SKM-1 (cell line): ENCODE measurements at regions not wholly inside any gene's neighbourhood (a gene's known extent, or its start where the extent isn't known, plus 50 kb on each side); places are given as distances from the start of the nearest gene placed in this dataset.
"Not testable (repeated sequence)": the region's sequence is repeated elsewhere in the genome, so short reads cannot be mapped to it uniquely, and the experiment has no call there.

Source experiments
- DNase-seq: peaks from one replicate; lab custom pipeline; 2025; ENCODE audit not compliant: unreplicated experiment; lab: John Stamatoyannopoulos, UW

- no peak for DNase-seq
Measured at GRCh38 chr6:11386726-11387125, 150.8 kb upstream of the TMEM170B start.

GRCh38 chr6:11386323-11386722 lies 151.2 kb upstream of the TMEM170B start:
- no peak for DNase-seq

GRCh38 chr6:11384531-11385309 lies 152.3 kb upstream of the NEDD9 start:
- DNase-seq, result no peak

GRCh38 chr6:11381801-11382513 lies 149.5 kb upstream of the NEDD9 start:
- peak; percentile 30 for DNase-seq

DNA sequence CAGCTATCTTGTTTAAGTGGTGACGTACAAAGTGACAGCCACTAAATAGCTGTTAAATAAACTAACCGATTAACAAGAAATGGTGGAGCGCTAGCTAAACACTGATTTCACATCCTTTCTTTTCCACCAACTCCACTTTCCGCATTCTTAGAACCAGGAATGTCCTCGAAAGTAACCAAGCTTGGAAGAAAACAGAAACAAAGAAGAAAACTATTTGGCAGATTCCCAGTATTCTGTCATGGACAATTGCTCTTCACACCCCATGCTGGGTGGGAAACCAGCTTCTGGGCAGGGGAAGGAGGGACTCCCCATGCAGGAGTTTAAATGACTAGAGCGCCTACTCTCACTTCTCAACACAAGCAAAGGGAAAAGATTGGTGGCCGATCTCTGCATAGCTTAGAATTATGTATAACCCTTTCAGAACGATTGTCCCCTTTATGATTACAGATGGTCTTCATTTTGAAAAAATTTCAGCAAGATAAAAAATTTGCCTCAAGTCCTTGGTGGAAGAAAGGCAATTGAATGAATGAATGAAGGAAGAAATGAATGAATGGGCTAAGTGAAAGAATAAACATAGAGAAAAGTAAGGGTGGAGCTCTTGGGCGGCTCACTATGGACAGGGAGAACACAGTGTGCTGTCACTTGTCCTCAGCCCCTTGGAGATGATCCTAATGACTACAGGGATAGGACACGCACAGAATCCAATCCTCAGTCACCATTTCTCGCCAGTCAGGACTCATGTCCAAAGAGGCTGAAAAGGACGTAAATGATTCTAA lies 148.7 kb upstream of the NEDD9 start:
- DNase-seq, result no peak

DNA sequence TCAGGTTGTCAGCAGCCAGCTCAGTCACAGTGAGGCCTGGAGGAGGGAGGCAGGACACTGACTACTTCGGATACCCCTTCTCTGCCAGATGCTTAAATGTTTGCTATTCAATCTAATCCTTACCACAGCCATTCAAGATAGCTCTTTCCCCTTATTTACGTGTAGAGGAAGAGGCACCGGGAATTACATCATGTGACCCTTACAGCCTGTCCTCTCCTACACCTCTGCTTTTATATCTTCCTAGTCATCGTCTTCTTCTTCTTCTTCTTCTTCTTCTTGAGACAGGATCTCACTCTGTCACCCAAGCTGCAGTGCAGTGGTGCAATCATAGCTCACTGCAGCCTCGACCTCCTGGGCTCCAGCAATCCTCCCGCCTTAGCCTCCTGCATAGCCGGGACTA lies 148.1 kb upstream of the NEDD9 start:
- DNase-seq, result no peak

- DNase-seq, result no peak
Measured at GRCh38 chr6:11379805-11380204, 147.3 kb upstream of the NEDD9 start.

- no peak for DNase-seq
Measured at GRCh38 chr6:11378639-11379038, 146.2 kb upstream of the NEDD9 start.

GRCh38 chr6:11374036-11375010 lies 141.9 kb upstream of the NEDD9 start:
- DNase-seq, result no peak

- DNase-seq, result no peak
Measured at GRCh38 chr6:11373208-11373607, 140.7 kb upstream of the NEDD9 start.

- not testable (repeated sequence) for DNase-seq
Measured at GRCh38 chr6:11372186-11372790, 139.8 kb upstream of the NEDD9 start.

DNA sequence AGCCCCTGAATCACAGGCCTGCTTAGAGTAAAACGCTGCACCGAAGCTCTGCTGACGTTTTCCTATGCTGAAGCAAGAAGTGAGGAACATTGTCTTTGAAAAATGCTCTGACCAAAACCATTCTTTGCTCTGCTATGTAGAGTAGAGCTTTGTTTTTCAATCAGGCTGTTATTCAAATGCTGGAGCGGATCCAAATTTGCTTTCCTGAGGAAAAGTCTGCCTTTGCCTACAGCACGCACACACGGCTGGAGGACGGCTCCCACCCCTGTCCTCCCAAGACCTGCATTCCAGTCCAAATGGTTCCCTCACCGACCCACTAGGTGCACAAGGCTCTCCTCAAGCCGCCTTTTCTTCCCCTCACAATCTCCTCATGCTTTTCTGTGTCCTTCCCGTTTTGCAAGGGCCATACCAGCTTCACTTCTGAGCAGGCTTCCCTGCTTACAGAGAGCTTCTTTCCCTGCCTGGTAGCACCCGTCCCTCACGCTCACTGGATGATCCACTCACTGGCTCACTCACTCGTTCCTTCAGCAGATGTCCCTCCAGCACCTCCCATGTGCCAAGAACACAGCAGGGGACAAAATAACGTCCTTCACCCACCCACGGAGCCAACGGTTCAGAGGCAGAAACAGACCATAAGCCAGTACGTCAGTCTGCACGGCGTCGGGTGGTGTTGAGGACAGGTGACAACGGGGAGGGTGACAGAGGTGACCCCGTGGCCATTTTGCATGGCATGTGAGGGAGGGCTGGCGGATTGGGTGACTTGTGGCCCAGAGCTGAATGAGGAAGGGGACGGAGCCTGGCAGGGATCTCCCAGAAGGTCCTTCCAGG lies 137.9 kb upstream of the NEDD9 start:
- DNase-seq, result no peak

DNA sequence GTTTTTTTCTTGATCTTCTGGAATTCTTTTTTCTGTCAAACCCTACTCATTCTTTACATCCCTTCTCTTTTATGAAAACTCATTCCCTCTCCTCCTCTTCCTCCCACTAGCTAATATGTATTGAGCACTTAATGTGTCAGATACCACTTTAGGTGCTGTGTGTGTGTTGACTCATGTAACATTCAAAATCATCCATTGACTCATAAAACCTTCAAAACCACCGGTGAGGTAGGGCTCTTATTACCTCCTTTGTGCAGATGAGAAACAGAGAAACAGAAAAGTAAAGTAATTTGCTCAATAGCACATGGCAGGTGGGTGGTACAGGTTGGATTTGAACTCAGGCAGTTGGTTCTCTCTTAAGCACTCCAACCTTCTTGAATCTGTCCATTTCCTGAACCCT lies 136.3 kb upstream of the NEDD9 start:
- DNase-seq, result no peak

DNA sequence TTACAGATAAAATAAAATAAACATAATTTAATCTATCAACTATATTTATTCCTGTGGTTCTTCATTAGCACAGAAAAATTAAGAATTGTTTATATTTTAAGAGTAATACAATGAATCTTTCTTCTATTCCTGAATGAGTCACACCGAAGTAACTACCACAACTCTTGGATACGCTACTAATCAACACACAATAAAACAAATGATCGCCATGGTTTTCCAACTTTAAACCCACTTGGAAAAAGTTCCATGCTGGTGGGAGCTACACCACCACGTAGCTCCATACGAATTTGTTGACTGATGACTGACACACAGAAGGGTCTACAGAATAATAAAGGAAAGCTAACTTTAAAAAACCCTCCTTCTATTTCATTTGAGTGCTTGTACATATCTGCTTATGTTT lies 135.8 kb upstream of the NEDD9 start:
- no peak for DNase-seq

- no peak for DNase-seq
Measured at GRCh38 chr6:11367638-11368199, 135.3 kb upstream of the NEDD9 start.

GRCh38 chr6:11366934-11367637 lies 134.6 kb upstream of the NEDD9 start:
- no peak for DNase-seq

- DNase-seq, result no peak
Measured at GRCh38 chr6:11366183-11366933, 133.9 kb upstream of the NEDD9 start.

- no peak for DNase-seq
Measured at GRCh38 chr6:11364971-11365397, 132.5 kb upstream of the NEDD9 start.
